ENCODE measurements at regions not wholly inside any gene's neighbourhood (a gene's known extent, or its start where the extent isn't known, plus 50 kb on each side); places are given as distances from the start of the nearest gene placed in this dataset.

DNA sequence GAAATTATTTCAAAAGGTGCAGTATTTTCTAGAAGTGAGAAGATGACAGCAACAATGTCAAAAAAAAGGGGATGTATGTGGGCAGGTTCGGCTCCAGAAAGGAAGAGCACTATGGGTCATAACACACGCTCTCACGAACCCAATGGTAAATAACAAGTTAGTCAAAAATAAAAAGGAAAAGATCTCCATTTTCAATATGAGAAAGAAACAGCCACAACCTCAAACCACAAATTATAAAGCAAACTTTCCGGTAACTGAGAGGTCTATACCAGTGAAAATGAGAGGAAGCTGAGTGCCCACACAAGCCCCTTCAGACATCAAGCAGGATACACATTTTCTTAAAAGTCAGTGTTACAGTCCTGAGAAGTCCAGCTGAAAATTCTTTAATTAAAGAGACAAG lies 398.5 kb upstream of the RPS23 start:
- H3K27me3 ChIP-seq (ENCODE audit: insufficient read depth, low read length, poor library complexity) = no peaks in the 10 kb centered on the region
- no peaks in the 10 kb centered on the region for H3K36me3 ChIP-seq (ENCODE audit: insufficient read depth, low read length)
- ATAC-seq (ENCODE audit: insufficient read depth, low read depth) (peak; percentile 97), DNase-seq (peak; percentile 80)
- H3K27ac ChIP-seq (ENCODE audit: low read length) = peak overlapping the region; percentile 86
- no peaks in the 10 kb centered on the region for H4K20me1 ChIP-seq (ENCODE audit: insufficient read depth, low read length)
- H2AFZ ChIP-seq (ENCODE audit: low read depth, low read length) = peak overlapping the region; percentile 46
- peaks cover 46% of the 10 kb centered on the region for H3K4me1 ChIP-seq (ENCODE audit: insufficient read depth, low read length)
- TF ChIP-seq, protein P1, sequence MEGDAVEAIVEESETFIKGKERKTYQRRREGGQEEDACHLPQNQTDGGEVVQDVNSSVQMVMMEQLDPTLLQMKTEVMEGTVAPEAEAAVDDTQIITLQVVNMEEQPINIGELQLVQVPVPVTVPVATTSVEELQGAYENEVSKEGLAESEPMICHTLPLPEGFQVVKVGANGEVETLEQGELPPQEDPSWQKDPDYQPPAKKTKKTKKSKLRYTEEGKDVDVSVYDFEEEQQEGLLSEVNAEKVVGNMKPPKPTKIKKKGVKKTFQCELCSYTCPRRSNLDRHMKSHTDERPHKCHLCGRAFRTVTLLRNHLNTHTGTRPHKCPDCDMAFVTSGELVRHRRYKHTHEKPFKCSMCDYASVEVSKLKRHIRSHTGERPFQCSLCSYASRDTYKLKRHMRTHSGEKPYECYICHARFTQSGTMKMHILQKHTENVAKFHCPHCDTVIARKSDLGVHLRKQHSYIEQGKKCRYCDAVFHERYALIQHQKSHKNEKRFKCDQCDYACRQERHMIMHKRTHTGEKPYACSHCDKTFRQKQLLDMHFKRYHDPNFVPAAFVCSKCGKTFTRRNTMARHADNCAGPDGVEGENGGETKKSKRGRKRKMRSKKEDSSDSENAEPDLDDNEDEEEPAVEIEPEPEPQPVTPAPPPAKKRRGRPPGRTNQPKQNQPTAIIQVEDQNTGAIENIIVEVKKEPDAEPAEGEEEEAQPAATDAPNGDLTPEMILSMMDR (IDR thresholded peaks at IDR 0.05; ENCODE audit: borderline replicate concordance, extremely low read depth, low read length, poor library complexity, severe bottlenecking) = no peak
- TF ChIP-seq EZH2 (IDR thresholded peaks at IDR 0.05; ENCODE audit: borderline replicate concordance, low read depth, low read length, severe bottlenecking) = no peak
- peak overlapping the region; percentile 56 for H3K9ac ChIP-seq (ENCODE audit: low read depth, low read length)
- H3K4me3 ChIP-seq (ENCODE audit: low read depth in 1 of 2, low read length in 2 of 2) = peak overlapping the region in 1 of 2 experiments; percentile 45; a peak in 2 of 4 replicates
- no peaks in the 10 kb centered on the region for H3K79me2 ChIP-seq (ENCODE audit: insufficient read depth, low read length)
- no peaks in the 10 kb centered on the region for H3K9me3 ChIP-seq (ENCODE audit: insufficient read depth, low read length, severe bottlenecking)
- H3K4me2 ChIP-seq (ENCODE audit: insufficient read depth, low read length) = peak overlapping the region; percentile 59

DNA sequence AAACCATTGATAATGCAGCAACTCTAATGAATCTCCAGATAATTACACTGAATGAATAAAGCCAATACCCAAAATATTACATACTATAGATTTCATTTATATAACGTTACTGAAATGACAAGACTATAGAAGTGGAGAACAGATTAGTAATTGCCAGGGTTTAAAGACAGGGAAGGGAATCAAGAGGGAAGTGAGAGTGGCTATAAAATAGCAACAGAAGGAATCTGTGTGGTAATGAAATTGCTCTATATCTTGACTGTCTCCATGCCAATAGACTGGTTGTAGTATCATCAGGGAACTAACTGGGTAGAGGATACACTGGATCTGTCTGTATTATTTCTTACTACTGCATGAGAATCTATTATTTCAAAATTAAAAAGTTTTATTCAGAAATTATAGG lies 396.5 kb upstream of the RPS23 start:
- no peak overlapping the region for H3K4me2 ChIP-seq (ENCODE audit: insufficient read depth, low read length)
- no peak overlapping the region for H2AFZ ChIP-seq (ENCODE audit: low read depth, low read length)
- no peak overlapping the region for H3K9ac ChIP-seq (ENCODE audit: low read depth, low read length)
- no peaks in the 10 kb centered on the region for H3K9me3 ChIP-seq (ENCODE audit: insufficient read depth, low read length, severe bottlenecking)
- no peaks in the 10 kb centered on the region for H3K79me2 ChIP-seq (ENCODE audit: insufficient read depth, low read length)
- H3K36me3 ChIP-seq (ENCODE audit: insufficient read depth, low read length) = no peaks in the 10 kb centered on the region
- no peak for ATAC-seq (ENCODE audit: insufficient read depth, low read depth)
- TF ChIP-seq, protein P1 (IDR thresholded peaks at IDR 0.05; ENCODE audit: borderline replicate concordance, extremely low read depth, low read length, poor library complexity, severe bottlenecking) = no peak
- no peak for TF ChIP-seq EZH2 (IDR thresholded peaks at IDR 0.05; ENCODE audit: borderline replicate concordance, low read depth, low read length, severe bottlenecking)
- DNase-seq = no peak
- H3K27ac ChIP-seq (ENCODE audit: low read length) = no peak overlapping the region; the same call in 1 of the 2 replicates
- no peaks in the 10 kb centered on the region for H4K20me1 ChIP-seq (ENCODE audit: insufficient read depth, low read length)
- no peaks in the 10 kb centered on the region for H3K27me3 ChIP-seq (ENCODE audit: insufficient read depth, low read length, poor library complexity)
- H3K4me3 ChIP-seq (ENCODE audit: low read depth in 1 of 2, low read length in 2 of 2) = no peak overlapping the region
- H3K4me1 ChIP-seq (ENCODE audit: insufficient read depth, low read length) = peaks cover 46% of the 10 kb centered on the region

GRCh38 chr5:82673057-82673809 lies 395.1 kb upstream of the RPS23 start:
- H3K4me3 ChIP-seq (ENCODE audit: low read depth in 1 of 2, low read length in 2 of 2) = no peak overlapping the region
- H3K4me1 ChIP-seq (ENCODE audit: insufficient read depth, low read length) = peaks cover 33% of the 10 kb centered on the region
- no peak for DNase-seq
- no peaks in the 10 kb centered on the region for H3K27me3 ChIP-seq (ENCODE audit: insufficient read depth, low read length, poor library complexity)
- no peaks in the 10 kb centered on the region for H4K20me1 ChIP-seq (ENCODE audit: insufficient read depth, low read length)
- H2AFZ ChIP-seq (ENCODE audit: low read depth, low read length) = no peak overlapping the region
- no peak for TF ChIP-seq EZH2 (IDR thresholded peaks at IDR 0.05; ENCODE audit: borderline replicate concordance, low read depth, low read length, severe bottlenecking)
- TF ChIP-seq, protein P1 (IDR thresholded peaks at IDR 0.05; ENCODE audit: borderline replicate concordance, extremely low read depth, low read length, poor library complexity, severe bottlenecking) = no peak
- H3K9me3 ChIP-seq (ENCODE audit: insufficient read depth, low read length, severe bottlenecking) = no peaks in the 10 kb centered on the region
- no peaks in the 10 kb centered on the region for H3K79me2 ChIP-seq (ENCODE audit: insufficient read depth, low read length)
- ATAC-seq (ENCODE audit: insufficient read depth, low read depth) = no peak
- H3K4me2 ChIP-seq (ENCODE audit: insufficient read depth, low read length) = no peak overlapping the region
- H3K36me3 ChIP-seq (ENCODE audit: insufficient read depth, low read length) = no peaks in the 10 kb centered on the region
- H3K27ac ChIP-seq (ENCODE audit: low read length) = no peak overlapping the region
- H3K9ac ChIP-seq (ENCODE audit: low read depth, low read length) = no peak overlapping the region

All from DND-41 (cell line).